ENCODE measurements at regions not wholly inside any gene's neighbourhood (a gene's known extent, or its start where the extent isn't known, plus 50 kb on each side); places are given as distances from the start of the nearest gene placed in this dataset.

GRCh38 chrX:65034668-65035445 lies 58.6 kb upstream of the ZC4H2 start, which contains the start of gene ZC3H12B:
Gene ZC3H12B, plus strand, starts transcription at chrX:65034826.
- FAIRE-seq (no peak), DNase-seq (ENCODE audit: low spot score in 2 of 2) (peak; percentile 68 to 78)

DNA sequence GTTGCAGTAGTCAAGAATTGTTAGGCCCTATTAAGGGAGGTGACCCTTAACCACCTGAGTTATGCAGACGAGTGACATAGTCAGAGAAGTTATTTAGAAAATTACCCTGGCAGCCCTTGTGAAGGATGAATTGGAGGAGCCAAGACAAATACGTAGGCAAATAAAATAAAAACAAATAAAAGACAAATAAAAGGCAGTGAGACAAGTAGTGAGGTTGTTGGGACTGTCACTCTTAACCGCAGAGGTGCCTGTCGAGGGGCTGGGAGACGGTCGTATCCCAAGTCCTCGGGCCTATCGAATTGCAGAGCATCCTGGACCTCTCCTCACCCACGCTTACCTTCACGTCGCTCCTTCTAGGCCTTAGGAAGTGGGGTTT lies 58.0 kb upstream of the ZC4H2 start:
- no peak for FAIRE-seq
- DNase-seq (ENCODE audit: low spot score in 2 of 2) = peak in 1 of 2 donors; percentile 14
